ENCODE measurements at regions not wholly inside any gene's neighbourhood (a gene's known extent, or its start where the extent isn't known, plus 50 kb on each side); places are given as distances from the start of the nearest gene placed in this dataset.
"Not testable (repeated sequence)": the region's sequence is repeated elsewhere in the genome, so short reads cannot be mapped to it uniquely, and the experiment has no call there.

- DNase-seq (no peak), ATAC-seq (no peak)
- no peaks in the 10 kb centered on the region for H3K4me1 ChIP-seq
- H3K4me3 ChIP-seq = no peak overlapping the region
- no peak overlapping the region for H3K27ac ChIP-seq
- H3K9me3 ChIP-seq = no peaks in the 10 kb centered on the region
- H3K36me3 ChIP-seq (replicated peaks in 1 of 2; ENCODE audit: insufficient read depth in 1 of 2, low read depth in 2 of 2) = no peaks in the 10 kb centered on the region
- 22 to 32% methylated on average over 1 of the region's 1 CpG for WGBS, 2 donors
- intact Hi-C loops (cut with DNase I) = no loop called here
- TF ChIP-seq POLR2A (IDR thresholded peaks at IDR 0.05) (no peak), CTCF (IDR thresholded peaks at IDR 0.05) (no peak)
- H3K27me3 ChIP-seq = no peaks in the 10 kb centered on the region
Observed at GRCh38 chr4:181890031-181890430, 353.2 kb upstream of the TENM3 start.

GRCh38 chr4:181890911-181891310, 352.3 kb upstream of the TENM3 start:
- no peaks in the 10 kb centered on the region for H3K27me3 ChIP-seq
- H3K4me1 ChIP-seq = no peaks in the 10 kb centered on the region
- TF ChIP-seq CTCF (IDR thresholded peaks at IDR 0.05) (no peak), POLR2A (IDR thresholded peaks at IDR 0.05) (no peak)
- no peak overlapping the region for H3K27ac ChIP-seq
- ATAC-seq (no peak), DNase-seq (no peak)
- H3K9me3 ChIP-seq = no peaks in the 10 kb centered on the region
- H3K4me3 ChIP-seq = no peak overlapping the region
- no peaks in the 10 kb centered on the region for H3K36me3 ChIP-seq (replicated peaks in 1 of 2; ENCODE audit: insufficient read depth in 1 of 2, low read depth in 2 of 2)
- intact Hi-C loops (cut with DNase I) = no loop called here
- 35 to 48% methylated on average over 2 of the region's 2 CpGs for WGBS, 2 donors

GRCh38 chr4:181896614-181897013, 346.6 kb upstream of the TENM3 start:
- Histone ChIP-seq H3K4me1 (no peaks in the 10 kb centered on the region), H3K4me3 (no peak overlapping the region), H3K9me3 (no peaks in the 10 kb centered on the region), H3K27ac (no peak overlapping the region), H3K36me3 (replicated peaks in 1 of 2; ENCODE audit: insufficient read depth in 1 of 2, low read depth in 2 of 2) (no peaks in the 10 kb centered on the region), H3K27me3 (no peaks in the 10 kb centered on the region)
- intact Hi-C loops (cut with DNase I) = no loop called here
- ATAC-seq = no peak
- WGBS, 2 donors = 58 to 59% methylated on average over 5 of the region's 5 CpGs
- DNase-seq = no peak
- no peak for TF ChIP-seq POLR2A (IDR thresholded peaks at IDR 0.05)
- no peak for TF ChIP-seq CTCF (IDR thresholded peaks at IDR 0.05)

GRCh38 chr4:181897935-181898334, 345.3 kb upstream of the TENM3 start:
- Histone ChIP-seq H3K4me3 (no peak overlapping the region), H3K36me3 (replicated peaks in 1 of 2; ENCODE audit: insufficient read depth in 1 of 2, low read depth in 2 of 2) (no peaks in the 10 kb centered on the region), H3K27me3 (no peaks in the 10 kb centered on the region), H3K4me1 (no peaks in the 10 kb centered on the region), H3K9me3 (no peaks in the 10 kb centered on the region), H3K27ac (no peak overlapping the region)
- ATAC-seq = no peak
- DNase-seq = no peak
- intact Hi-C loops (cut with DNase I) = no loop called here
- WGBS, 2 donors = 55 to 67% methylated on average over 2 of the region's 2 CpGs
- TF ChIP-seq CTCF (IDR thresholded peaks at IDR 0.05) = no peak
- no peak for TF ChIP-seq POLR2A (IDR thresholded peaks at IDR 0.05)

GRCh38 chr4:181902404-181902803, 340.8 kb upstream of the TENM3 start:
- ATAC-seq; H3K27ac ChIP-seq; H3K4me1 ChIP-seq; DNase-seq; H3K4me3 ChIP-seq; intact Hi-C loops (cut with DNase I); H3K27me3 ChIP-seq; H3K36me3 ChIP-seq (replicated peaks in 1 of 2; ENCODE audit: insufficient read depth in 1 of 2, low read depth in 2 of 2); H3K9me3 ChIP-seq: not testable (repeated sequence)
- 79 to 96% methylated on average over 2 of the region's 2 CpGs for WGBS, 2 donors
